ENCODE measurements at regions not wholly inside any gene's neighbourhood (a gene's known extent, or its start where the extent isn't known, plus 50 kb on each side); places are given as distances from the start of the nearest gene placed in this dataset.

DNA sequence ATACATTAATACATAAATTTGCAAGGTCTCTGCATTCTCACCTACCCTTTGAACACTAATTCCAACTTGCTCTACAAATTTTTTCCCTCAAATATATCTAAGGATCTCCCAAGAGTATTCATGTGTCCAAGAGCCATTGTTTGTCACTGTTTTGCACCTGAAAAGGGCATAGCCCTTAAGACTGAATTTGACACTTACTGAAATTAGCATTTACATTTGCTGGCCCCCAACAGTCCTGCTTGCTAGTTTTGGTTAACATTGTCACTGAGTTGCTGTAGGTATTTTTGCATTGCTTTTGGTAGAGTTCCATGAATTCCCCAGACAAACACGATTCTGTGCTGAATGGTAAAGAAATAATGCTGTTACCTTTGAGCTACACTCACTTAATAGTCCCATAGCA lies 57.3 kb downstream of the KCNA4 start:
- no peak for DNase-seq (ENCODE audit: extremely low spot score)
- CTCF ChIA-PET, result no interaction called here
- no peak for TF ChIP-seq FOXA1 (IDR thresholded peaks at IDR 0.05)
- no peak for TF ChIP-seq SUZ12 (IDR thresholded peaks at IDR 0.05)
- TF ChIP-seq ZNF384 (IDR thresholded peaks at IDR 0.05), result no peak
- no peak for TF ChIP-seq ELF4 (IDR thresholded peaks at IDR 0.05)
- TF ChIP-seq NFRKB (IDR thresholded peaks at IDR 0.05), result no peak
- TF ChIP-seq CTBP1 (IDR thresholded peaks at IDR 0.05; ENCODE audit: borderline replicate concordance), result no peak
- TF ChIP-seq BHLHE40 (IDR thresholded peaks at IDR 0.05; ENCODE audit: borderline replicate concordance), result no peak
- no peak for TF ChIP-seq HDGF (IDR thresholded peaks at IDR 0.05; ENCODE audit: borderline replicate concordance)
- no peak for TF ChIP-seq L3MBTL2 (conservative IDR thresholded peaks at IDR 0.05)
- TF ChIP-seq PKNOX1 (IDR thresholded peaks at IDR 0.05), result no peak
- TF ChIP-seq FOXK2 (IDR thresholded peaks at IDR 0.05), result no peak
- TF ChIP-seq TARDBP (IDR thresholded peaks at IDR 0.05), result no peak
- TF ChIP-seq ARNT (IDR thresholded peaks at IDR 0.05), result no peak
- TF ChIP-seq SP1 (IDR thresholded peaks at IDR 0.05), result no peak
- TF ChIP-seq LEF1 (IDR thresholded peaks at IDR 0.05; ENCODE audit: borderline replicate concordance), result no peak
- TF ChIP-seq FOXM1 (IDR thresholded peaks at IDR 0.05; ENCODE audit: borderline replicate concordance), result no peak
- POLR2A ChIA-PET, result no interaction called here

DNA sequence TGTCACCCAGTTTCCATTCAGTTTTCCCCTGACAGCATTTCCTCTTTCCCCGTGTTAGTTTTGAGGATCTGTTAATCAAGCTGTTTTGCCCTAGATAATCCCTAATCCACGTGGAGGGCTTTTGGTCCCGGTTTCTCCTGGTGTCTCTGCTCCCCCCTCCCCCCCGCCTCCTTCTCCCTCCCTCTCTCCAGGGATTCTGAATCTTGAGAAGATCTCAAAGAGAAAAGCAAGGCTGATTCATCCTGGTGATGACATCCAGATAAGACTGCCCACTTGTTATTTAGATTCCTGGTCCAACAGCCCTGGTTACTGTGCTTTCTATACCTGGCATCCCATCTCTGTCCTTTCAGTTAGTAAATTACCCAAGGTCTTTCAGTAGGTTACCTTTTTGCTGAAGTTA lies 59.4 kb downstream of the KCNA4 start:
- no peak for DNase-seq (ENCODE audit: extremely low spot score)
- ChIA-PET POLR2A (no interaction called here), CTCF (no interaction called here)
- no peak for TF ChIP-seq CTBP1 (IDR thresholded peaks at IDR 0.05; ENCODE audit: borderline replicate concordance)
- TF ChIP-seq LEF1 (IDR thresholded peaks at IDR 0.05; ENCODE audit: borderline replicate concordance), result no peak
- TF ChIP-seq FOXK2 (IDR thresholded peaks at IDR 0.05), result no peak
- TF ChIP-seq L3MBTL2 (conservative IDR thresholded peaks at IDR 0.05), result no peak
- TF ChIP-seq SP1 (IDR thresholded peaks at IDR 0.05), result no peak
- no peak for TF ChIP-seq NFRKB (IDR thresholded peaks at IDR 0.05)
- no peak for TF ChIP-seq ARNT (IDR thresholded peaks at IDR 0.05)
- TF ChIP-seq ZNF384 (IDR thresholded peaks at IDR 0.05), result no peak
- no peak for TF ChIP-seq FOXM1 (IDR thresholded peaks at IDR 0.05; ENCODE audit: borderline replicate concordance)
- no peak for TF ChIP-seq PKNOX1 (IDR thresholded peaks at IDR 0.05)
- TF ChIP-seq HDGF (IDR thresholded peaks at IDR 0.05; ENCODE audit: borderline replicate concordance), result no peak
- TF ChIP-seq SUZ12 (IDR thresholded peaks at IDR 0.05), result no peak

GRCh38 chr11:29956076-29956556 lies 60.7 kb downstream of the KCNA4 start:
- no peak for DNase-seq (ENCODE audit: extremely low spot score)
- POLR2A ChIA-PET, result no interaction called here
- CTCF ChIA-PET, result interaction anchor here (1.1 kb wide), 1 partner anchor 241 kb away, joined by 4 read pairs; no protein-coding TSS in a partner anchor
- TF ChIP-seq NFRKB (IDR thresholded peaks at IDR 0.05) (no peak), PKNOX1 (IDR thresholded peaks at IDR 0.05) (no peak), ARNT (IDR thresholded peaks at IDR 0.05) (no peak), ELF4 (IDR thresholded peaks at IDR 0.05) (no peak), SUZ12 (IDR thresholded peaks at IDR 0.05) (no peak), TARDBP (IDR thresholded peaks at IDR 0.05) (no peak), FOXM1 (IDR thresholded peaks at IDR 0.05; ENCODE audit: borderline replicate concordance) (no peak), FOXA1 (IDR thresholded peaks at IDR 0.05) (no peak), HDGF (IDR thresholded peaks at IDR 0.05; ENCODE audit: borderline replicate concordance) (no peak), SP1 (IDR thresholded peaks at IDR 0.05) (no peak), BHLHE40 (IDR thresholded peaks at IDR 0.05; ENCODE audit: borderline replicate concordance) (no peak), ZNF384 (IDR thresholded peaks at IDR 0.05) (no peak), L3MBTL2 (conservative IDR thresholded peaks at IDR 0.05) (no peak)

- ChIA-PET CTCF (no interaction called here), POLR2A (no interaction called here)
- TF ChIP-seq PKNOX1 (IDR thresholded peaks at IDR 0.05) (no peak), CTBP1 (IDR thresholded peaks at IDR 0.05; ENCODE audit: borderline replicate concordance) (no peak), TARDBP (IDR thresholded peaks at IDR 0.05) (no peak), FOXK2 (IDR thresholded peaks at IDR 0.05) (no peak), SP1 (IDR thresholded peaks at IDR 0.05) (no peak), BHLHE40 (IDR thresholded peaks at IDR 0.05; ENCODE audit: borderline replicate concordance) (no peak), ELF4 (IDR thresholded peaks at IDR 0.05) (no peak), SUZ12 (IDR thresholded peaks at IDR 0.05) (no peak), HDGF (IDR thresholded peaks at IDR 0.05; ENCODE audit: borderline replicate concordance) (no peak), FOXA1 (IDR thresholded peaks at IDR 0.05) (no peak), ARNT (IDR thresholded peaks at IDR 0.05) (no peak), FOXM1 (IDR thresholded peaks at IDR 0.05; ENCODE audit: borderline replicate concordance) (no peak), L3MBTL2 (conservative IDR thresholded peaks at IDR 0.05) (no peak), NFRKB (IDR thresholded peaks at IDR 0.05) (no peak), ZNF384 (IDR thresholded peaks at IDR 0.05) (no peak), LEF1 (IDR thresholded peaks at IDR 0.05; ENCODE audit: borderline replicate concordance) (no peak)
- DNase-seq (ENCODE audit: extremely low spot score), result no peak
These were observed 73.5 kb downstream of the KCNA4 start for GRCh38 chr11:29943347-29943746.

- ChIA-PET CTCF (no interaction called here), POLR2A (no interaction called here)
- DNase-seq (ENCODE audit: extremely low spot score), result no peak
- TF ChIP-seq TARDBP (IDR thresholded peaks at IDR 0.05) (no peak), BHLHE40 (IDR thresholded peaks at IDR 0.05; ENCODE audit: borderline replicate concordance) (no peak), FOXK2 (IDR thresholded peaks at IDR 0.05) (no peak)
These were observed 79.3 kb downstream of the KCNA4 start for GRCh38 chr11:29937526-29937925.
